Endothelial cell of umbilical vein (primary cell): ENCODE measurements at regions not wholly inside any gene's neighbourhood (a gene's known extent, or its start where the extent isn't known, plus 50 kb on each side); places are given as distances from the start of the nearest gene placed in this dataset.

ENCODE experiments used
- CTCF ChIP-seq, 2 donors: IDR thresholded peaks; 1 replicate in 1 of 2; 2 replicates in 1 of 2; pipeline ENCODE4 v1.5.1; 2011; ENCODE audit warnings: low read length in 2 of 2, mild to moderate bottlenecking in 2 of 2, moderate library complexity in 2 of 2, control low read depth in 1 of 2, inconsistent platforms in 1 of 2, low read depth in 1 of 2; ENCODE audit not compliant: insufficient read depth in 1 of 2; ENCODE audit errors: extremely low read depth in 1 of 2
- EZH2 ChIP-seq: IDR thresholded peaks from 2 replicates; pipeline ENCODE4 v1.6.1; 2012; ENCODE audit warnings: borderline replicate concordance, low read depth, mild to moderate bottlenecking, moderate library complexity, low read length, inconsistent platforms; ENCODE audit not compliant: severe bottlenecking
- POLR2A ChIP-seq: IDR thresholded peaks from 2 replicates; pipeline ENCODE4 v1.6.1; 2012; ENCODE audit warnings: low read depth, mild to moderate bottlenecking, control low read depth, low read length
- POLR2AphosphoS5 ChIP-seq: IDR thresholded peaks from 2 replicates; pipeline ENCODE4 v1.6.1; 2012; ENCODE audit warnings: low read depth, mild to moderate bottlenecking, control low read depth, low read length, moderate library complexity; ENCODE audit not compliant: insufficient read depth

GRCh38 chr13:40079721-40080120 is 424.3 kb downstream of the COG6 start:
- TF ChIP-seq CTCF (IDR thresholded peaks at IDR 0.05; ENCODE audit: extremely low read depth in 1 of 2, insufficient read depth in 1 of 2, low read depth in 1 of 2, low read length in 2 of 2) (no peak), POLR2AphosphoS5 (no peak), EZH2 (no peak), POLR2A (no peak)
